WTC11 (cell line): ENCODE measurements at regions not wholly inside any gene's neighbourhood (a gene's known extent, or its start where the extent isn't known, plus 50 kb on each side); places are given as distances from the start of the nearest gene placed in this dataset.

Experiments
- ATAC-seq: fragments of 200-7000 bp; cut with Tn5 transposase; 2 replicates; pipeline ENCODE4 v1.10.0; 2021; ENCODE audit warnings: mild to moderate bottlenecking, moderate library complexity
- CTCF ChIA-PET: fragments of 300-600 bp; sonication (Branson Sonifier 250); formaldehyde crosslinking; loops from one replicate; lab custom pipeline; 2021; ENCODE audit warnings: antibody characterized with exemption; lab: Charles Lee
- POLR2A ChIA-PET: fragments of 350-600 bp; sonication (Branson Sonifier 250); formaldehyde crosslinking; loops from one replicate; lab custom pipeline; 2021; ENCODE audit warnings: antibody characterized with exemption; lab: Charles Lee
- DNase-seq: peaks from one replicate; pipeline ENCODE4 v3.0.0; 2021; ENCODE audit warnings: low spot score
- H3K27ac Mint-ChIP-seq: 2 replicates; pipeline ENCODE4 v1.8.0; 2021; ENCODE audit warnings: mixed read lengths
- H3K27me3 Mint-ChIP-seq: 2 replicates; pipeline ENCODE4 v1.8.0; 2021; ENCODE audit warnings: low read depth, mild to moderate bottlenecking, moderate library complexity, mixed read lengths
- H3K36me3 Mint-ChIP-seq: 2 replicates; pipeline ENCODE4 v1.8.0; 2021; ENCODE audit warnings: mixed read lengths
- H3K4me1 Mint-ChIP-seq: 2 replicates; pipeline ENCODE4 v1.8.0; 2022; ENCODE audit warnings: mixed read lengths
- H3K4me3 Mint-ChIP-seq: 2 replicates; pipeline ENCODE4 v1.8.0; 2021; ENCODE audit warnings: mild to moderate bottlenecking, moderate library complexity, mixed read lengths
- H3K9me3 Mint-ChIP-seq: 2 replicates; pipeline ENCODE4 v1.8.0; 2021; ENCODE audit warnings: mixed read lengths
- CREM ChIP-seq: sonication (generic); formaldehyde crosslinking; IDR thresholded peaks from 2 replicates; pipeline ENCODE4 v1.8.1; 2022; ENCODE audit warnings: mild to moderate bottlenecking, missing genetic modification reagents, moderate library complexity
- GTF2I ChIP-seq: fragments of 250-450 bp; sonication (Bioruptor Pico); conservative IDR thresholded peaks from 2 replicates; pipeline ENCODE4 v1.4.0; 2021; ENCODE audit warnings: mild to moderate bottlenecking
- IRF2 ChIP-seq: sonication (generic); formaldehyde crosslinking; IDR thresholded peaks from 2 replicates; pipeline ENCODE4 v1.8.0; 2022; ENCODE audit warnings: low read depth, missing genetic modification reagents, borderline replicate concordance
- MXD4 ChIP-seq: fragments of 250-450 bp; sonication (Bioruptor Pico); IDR thresholded peaks from 2 replicates; pipeline ENCODE4 v1.8.0; 2021; ENCODE audit warnings: mild to moderate bottlenecking, moderate library complexity, borderline replicate concordance
- NFYB ChIP-seq: sonication (generic); formaldehyde crosslinking; conservative IDR thresholded peaks from 2 replicates; pipeline ENCODE4 v1.8.0; 2022; ENCODE audit warnings: low read depth, missing genetic modification reagents
- NR3C1 ChIP-seq: sonication (generic); formaldehyde crosslinking; conservative IDR thresholded peaks from 2 replicates; pipeline ENCODE4 v1.8.1; 2023; ENCODE audit warnings: low read depth, mild to moderate bottlenecking, missing genetic modification reagents
- RELA ChIP-seq: sonication (generic); formaldehyde crosslinking; IDR thresholded peaks from 2 replicates; pipeline ENCODE4 v1.8.1; 2022; ENCODE audit warnings: missing genetic modification reagents, mild to moderate bottlenecking, borderline replicate concordance
- RORB ChIP-seq: fragments of 250-450 bp; sonication (Bioruptor Pico); IDR thresholded peaks from 2 replicates; pipeline ENCODE4 v1.9.0; 2021; ENCODE audit warnings: mild to moderate bottlenecking
- STAT6 ChIP-seq: sonication (generic); formaldehyde crosslinking; conservative IDR thresholded peaks from 2 replicates; pipeline ENCODE4 v1.8.1; 2023; ENCODE audit warnings: mild to moderate bottlenecking, low read depth, missing genetic modification reagents, moderate library complexity
- ZNF512 ChIP-seq: sonication (generic); formaldehyde crosslinking; IDR thresholded peaks from 2 replicates; pipeline ENCODE4 v1.8.1; 2022; ENCODE audit warnings: missing genetic modification reagents, borderline replicate concordance
- ZSCAN18 ChIP-seq: fragments of 250-450 bp; sonication (Bioruptor Pico); IDR thresholded peaks from 2 replicates; pipeline ENCODE4 v2.1.2; 2022; ENCODE audit warnings: mild to moderate bottlenecking, moderate library complexity
- TF ChIP-seq, protein P1 (sequence below): sonication (generic); formaldehyde crosslinking; IDR thresholded peaks from 2 replicates; pipeline ENCODE4 v1.8.0; 2023; ENCODE audit warnings: missing genetic modification reagents, mild to moderate bottlenecking, borderline replicate concordance

GRCh38 chr21:14866859-14867765 lies 197.7 kb downstream of the NRIP1 start:
- CTCF ChIA-PET, result interaction anchor here (1.0 to 1.2 kb wide), 2 partner anchors 415 to 686 kb away, joined by 3 to 5 read pairs; no protein-coding TSS in a partner anchor
- no peak for TF ChIP-seq ZSCAN18 (CRISPR knock-in tag)
- TF ChIP-seq MXD4 (CRISPR knock-in tag), result no peak
- no peak for TF ChIP-seq NFYB (CRISPR knock-in tag)
- TF ChIP-seq GTF2I (CRISPR knock-in tag), result no peak
- TF ChIP-seq CREM (CRISPR knock-in tag), result no peak
- TF ChIP-seq RORB (CRISPR knock-in tag), result no peak
- TF ChIP-seq, protein P1, sequence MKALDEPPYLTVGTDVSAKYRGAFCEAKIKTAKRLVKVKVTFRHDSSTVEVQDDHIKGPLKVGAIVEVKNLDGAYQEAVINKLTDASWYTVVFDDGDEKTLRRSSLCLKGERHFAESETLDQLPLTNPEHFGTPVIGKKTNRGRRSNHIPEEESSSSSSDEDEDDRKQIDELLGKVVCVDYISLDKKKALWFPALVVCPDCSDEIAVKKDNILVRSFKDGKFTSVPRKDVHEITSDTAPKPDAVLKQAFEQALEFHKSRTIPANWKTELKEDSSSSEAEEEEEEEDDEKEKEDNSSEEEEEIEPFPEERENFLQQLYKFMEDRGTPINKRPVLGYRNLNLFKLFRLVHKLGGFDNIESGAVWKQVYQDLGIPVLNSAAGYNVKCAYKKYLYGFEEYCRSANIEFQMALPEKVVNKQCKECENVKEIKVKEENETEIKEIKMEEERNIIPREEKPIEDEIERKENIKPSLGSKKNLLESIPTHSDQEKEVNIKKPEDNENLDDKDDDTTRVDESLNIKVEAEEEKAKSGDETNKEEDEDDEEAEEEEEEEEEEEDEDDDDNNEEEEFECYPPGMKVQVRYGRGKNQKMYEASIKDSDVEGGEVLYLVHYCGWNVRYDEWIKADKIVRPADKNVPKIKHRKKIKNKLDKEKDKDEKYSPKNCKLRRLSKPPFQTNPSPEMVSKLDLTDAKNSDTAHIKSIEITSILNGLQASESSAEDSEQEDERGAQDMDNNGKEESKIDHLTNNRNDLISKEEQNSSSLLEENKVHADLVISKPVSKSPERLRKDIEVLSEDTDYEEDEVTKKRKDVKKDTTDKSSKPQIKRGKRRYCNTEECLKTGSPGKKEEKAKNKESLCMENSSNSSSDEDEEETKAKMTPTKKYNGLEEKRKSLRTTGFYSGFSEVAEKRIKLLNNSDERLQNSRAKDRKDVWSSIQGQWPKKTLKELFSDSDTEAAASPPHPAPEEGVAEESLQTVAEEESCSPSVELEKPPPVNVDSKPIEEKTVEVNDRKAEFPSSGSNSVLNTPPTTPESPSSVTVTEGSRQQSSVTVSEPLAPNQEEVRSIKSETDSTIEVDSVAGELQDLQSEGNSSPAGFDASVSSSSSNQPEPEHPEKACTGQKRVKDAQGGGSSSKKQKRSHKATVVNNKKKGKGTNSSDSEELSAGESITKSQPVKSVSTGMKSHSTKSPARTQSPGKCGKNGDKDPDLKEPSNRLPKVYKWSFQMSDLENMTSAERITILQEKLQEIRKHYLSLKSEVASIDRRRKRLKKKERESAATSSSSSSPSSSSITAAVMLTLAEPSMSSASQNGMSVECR (CRISPR knock-in tag), result no peak
- no peak for TF ChIP-seq RELA (CRISPR knock-in tag)
- TF ChIP-seq IRF2, result no peak
- no peak for TF ChIP-seq ZNF512 (CRISPR knock-in tag)
- no peak for TF ChIP-seq STAT6 (CRISPR knock-in tag)
- TF ChIP-seq NR3C1 (CRISPR knock-in tag), result no peak
- DNase-seq, result no peak
- peaks cover 26% of the 10 kb centered on the region for H3K4me1 Mint-ChIP-seq
- H3K27ac Mint-ChIP-seq, result no peak overlapping the region
- POLR2A ChIA-PET, result no interaction called here
- H3K36me3 Mint-ChIP-seq, result no peaks in the 10 kb centered on the region
- H3K9me3 Mint-ChIP-seq, result no peaks in the 10 kb centered on the region
- H3K27me3 Mint-ChIP-seq, result no peaks in the 10 kb centered on the region
- no peak overlapping the region for H3K4me3 Mint-ChIP-seq
- no peak for ATAC-seq
